Panc1 (cell line): ENCODE measurements at regions not wholly inside any gene's neighbourhood (a gene's known extent, or its start where the extent isn't known, plus 50 kb on each side); places are given as distances from the start of the nearest gene placed in this dataset.

Experiments used
- ATAC-seq: fragments of 200-7000 bp; cut with Tn5 transposase; 2 replicates; pipeline ENCODE4 v1.9.1; 2020; ENCODE audit warnings: mild to moderate bottlenecking, moderate library complexity
- BruUV-seq: library from RNA; stranded (reverse); fragments of 400-500 nt; replicated peaks from 2 replicates; lab custom pipeline; 2021; lab: Mats Ljungman, UMichigan
- CTCF ChIA-PET: fragments of 300-600 bp; sonication (Branson Sonifier 250); formaldehyde crosslinking; loops from one replicate; lab custom pipeline; 2022; ENCODE audit warnings: antibody characterized with exemption; lab: Charles Lee
- POLR2A ChIA-PET: fragments of 300-600 bp; sonication (Branson Sonifier 250); formaldehyde crosslinking; loops from one replicate; lab custom pipeline; 2022; ENCODE audit warnings: antibody characterized with exemption; lab: Charles Lee
- DNase-seq: peaks from one replicate; pipeline ENCODE4 v3.0.0-alpha.2; 2010; ENCODE audit warnings: low read depth, low spot score
- H3K27ac ChIP-seq: 2 replicates; pipeline ENCODE4 v1.5.1; 2011; ENCODE audit warnings: mild to moderate bottlenecking, low read length, inconsistent platforms
- H3K27me3 ChIP-seq: fragments of 200-500 bp; sonication (Bioruptor generic); 2 replicates; pipeline ENCODE4 v1.6.0; 2014; ENCODE audit warnings: low read length, inconsistent platforms; ENCODE audit not compliant: control insufficient read depth, insufficient read depth
- H3K36me3 ChIP-seq: fragments of 200-500 bp; sonication (Bioruptor generic); 2 replicates; pipeline ENCODE4 v1.5.1; 2014; ENCODE audit warnings: inconsistent platforms, mild to moderate bottlenecking, low read length, moderate library complexity; ENCODE audit not compliant: control insufficient read depth, insufficient read depth
- H3K4me1 ChIP-seq: 2 replicates; pipeline ENCODE4 v1.5.1; 2011; ENCODE audit warnings: inconsistent platforms, mild to moderate bottlenecking, low read length, moderate library complexity; ENCODE audit not compliant: control insufficient read depth, insufficient read depth
- H3K4me3 ChIP-seq, 2 experiments: 2 replicates each; pipeline ENCODE4 v1.5.1; 2011 to 2012; ENCODE audit warnings: low read depth in 2 of 2, low read length in 2 of 2, mild to moderate bottlenecking in 2 of 2, inconsistent platforms in 1 of 2, moderate library complexity in 1 of 2
- H3K9me3 ChIP-seq: fragments of 200-500 bp; sonication (Bioruptor generic); 2 replicates; pipeline ENCODE4 v1.5.1; 2014; ENCODE audit warnings: low read depth, mild to moderate bottlenecking, inconsistent platforms, low read length, moderate library complexity; ENCODE audit not compliant: control insufficient read depth, insufficient read depth
- POLR2AphosphoS5 ChIP-seq: IDR thresholded peaks from 2 replicates; pipeline ENCODE4 v1.6.1; 2012; ENCODE audit warnings: mild to moderate bottlenecking, low read depth, low read length, moderate library complexity
- SIN3A ChIP-seq: IDR thresholded peaks from 2 replicates; pipeline ENCODE4 v1.6.1; 2012; ENCODE audit warnings: low read depth, mild to moderate bottlenecking, low read length, moderate library complexity, borderline replicate concordance; ENCODE audit not compliant: insufficient read depth
- TCF7L2 ChIP-seq: IDR thresholded peaks from 2 replicates; pipeline ENCODE4 v1.6.1; 2011; ENCODE audit warnings: mild to moderate bottlenecking, low read depth, low read length, inconsistent platforms
- in situ Hi-C: cut with HindIII; loops from 2 replicates; pipeline ENCODE4 v1.10.0; 2016; ENCODE audit warnings: low sequenced_read_pairs, low pct_unique_long_range_greater_than_20kb
- intact Hi-C: fragments of 100-400 bp; cut with micrococcal nuclease; formaldehyde crosslinking; loops from one replicate; pipeline ENCODE4 v1.10.0; 2022; ENCODE audit not compliant: unreplicated experiment
- TF ChIP-seq, protein P1 (sequence below), 2 experiments: IDR thresholded peaks; 2 replicates each; pipeline ENCODE4 v1.6.1; 2011 to 2012; ENCODE audit warnings: low read depth in 2 of 2, control low read depth in 1 of 2, low read length in 1 of 2, mild to moderate bottlenecking in 1 of 2, moderate library complexity in 1 of 2; ENCODE audit not compliant: insufficient read depth in 1 of 2
- TF ChIP-seq, protein P2 (sequence below): fragments of 450-650 bp; IDR thresholded peaks from 2 replicates; pipeline ENCODE4 v1.5.1; 2017; ENCODE audit warnings: mild to moderate bottlenecking

DNA sequence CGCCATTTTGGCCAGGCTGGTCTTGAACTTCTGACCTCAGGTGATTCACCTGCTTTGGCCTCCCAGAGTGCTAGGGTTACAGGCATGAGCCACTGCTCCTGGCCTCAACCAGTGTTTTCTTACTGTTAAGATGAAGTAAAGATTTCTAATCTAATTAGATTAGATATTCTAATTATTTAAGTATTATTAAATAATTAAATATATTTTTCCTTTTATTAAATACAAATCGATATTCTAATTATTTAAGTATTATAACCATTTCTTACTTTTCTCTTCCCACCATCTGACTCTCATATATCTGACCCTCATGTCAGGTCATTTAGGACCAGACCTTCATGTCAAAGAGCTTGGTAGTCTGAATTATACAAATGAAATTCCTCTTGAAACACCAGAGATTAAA lies 1291.9 kb upstream of the EPHA6 start:
- no TSS peak for BruUV-seq
- intact Hi-C loops (no loop called here), in situ Hi-C loops (no loop called here)
- H3K36me3 ChIP-seq = no peaks in the 10 kb centered on the region
- CTCF ChIA-PET = no interaction called here
- no peaks in the 10 kb centered on the region for H3K4me1 ChIP-seq
- no peaks in the 10 kb centered on the region for H3K27me3 ChIP-seq
- ATAC-seq (no peak), DNase-seq (no peak)
- TF ChIP-seq SIN3A = no peak
- no peak for TF ChIP-seq POLR2AphosphoS5
- TF ChIP-seq, protein P1, sequence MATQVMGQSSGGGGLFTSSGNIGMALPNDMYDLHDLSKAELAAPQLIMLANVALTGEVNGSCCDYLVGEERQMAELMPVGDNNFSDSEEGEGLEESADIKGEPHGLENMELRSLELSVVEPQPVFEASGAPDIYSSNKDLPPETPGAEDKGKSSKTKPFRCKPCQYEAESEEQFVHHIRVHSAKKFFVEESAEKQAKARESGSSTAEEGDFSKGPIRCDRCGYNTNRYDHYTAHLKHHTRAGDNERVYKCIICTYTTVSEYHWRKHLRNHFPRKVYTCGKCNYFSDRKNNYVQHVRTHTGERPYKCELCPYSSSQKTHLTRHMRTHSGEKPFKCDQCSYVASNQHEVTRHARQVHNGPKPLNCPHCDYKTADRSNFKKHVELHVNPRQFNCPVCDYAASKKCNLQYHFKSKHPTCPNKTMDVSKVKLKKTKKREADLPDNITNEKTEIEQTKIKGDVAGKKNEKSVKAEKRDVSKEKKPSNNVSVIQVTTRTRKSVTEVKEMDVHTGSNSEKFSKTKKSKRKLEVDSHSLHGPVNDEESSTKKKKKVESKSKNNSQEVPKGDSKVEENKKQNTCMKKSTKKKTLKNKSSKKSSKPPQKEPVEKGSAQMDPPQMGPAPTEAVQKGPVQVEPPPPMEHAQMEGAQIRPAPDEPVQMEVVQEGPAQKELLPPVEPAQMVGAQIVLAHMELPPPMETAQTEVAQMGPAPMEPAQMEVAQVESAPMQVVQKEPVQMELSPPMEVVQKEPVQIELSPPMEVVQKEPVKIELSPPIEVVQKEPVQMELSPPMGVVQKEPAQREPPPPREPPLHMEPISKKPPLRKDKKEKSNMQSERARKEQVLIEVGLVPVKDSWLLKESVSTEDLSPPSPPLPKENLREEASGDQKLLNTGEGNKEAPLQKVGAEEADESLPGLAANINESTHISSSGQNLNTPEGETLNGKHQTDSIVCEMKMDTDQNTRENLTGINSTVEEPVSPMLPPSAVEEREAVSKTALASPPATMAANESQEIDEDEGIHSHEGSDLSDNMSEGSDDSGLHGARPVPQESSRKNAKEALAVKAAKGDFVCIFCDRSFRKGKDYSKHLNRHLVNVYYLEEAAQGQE (IDR thresholded peaks at IDR 0.05; ENCODE audit: insufficient read depth in 1 of 2, low read depth in 2 of 2, low read length in 1 of 2) = no peak
- TF ChIP-seq, protein P2, sequence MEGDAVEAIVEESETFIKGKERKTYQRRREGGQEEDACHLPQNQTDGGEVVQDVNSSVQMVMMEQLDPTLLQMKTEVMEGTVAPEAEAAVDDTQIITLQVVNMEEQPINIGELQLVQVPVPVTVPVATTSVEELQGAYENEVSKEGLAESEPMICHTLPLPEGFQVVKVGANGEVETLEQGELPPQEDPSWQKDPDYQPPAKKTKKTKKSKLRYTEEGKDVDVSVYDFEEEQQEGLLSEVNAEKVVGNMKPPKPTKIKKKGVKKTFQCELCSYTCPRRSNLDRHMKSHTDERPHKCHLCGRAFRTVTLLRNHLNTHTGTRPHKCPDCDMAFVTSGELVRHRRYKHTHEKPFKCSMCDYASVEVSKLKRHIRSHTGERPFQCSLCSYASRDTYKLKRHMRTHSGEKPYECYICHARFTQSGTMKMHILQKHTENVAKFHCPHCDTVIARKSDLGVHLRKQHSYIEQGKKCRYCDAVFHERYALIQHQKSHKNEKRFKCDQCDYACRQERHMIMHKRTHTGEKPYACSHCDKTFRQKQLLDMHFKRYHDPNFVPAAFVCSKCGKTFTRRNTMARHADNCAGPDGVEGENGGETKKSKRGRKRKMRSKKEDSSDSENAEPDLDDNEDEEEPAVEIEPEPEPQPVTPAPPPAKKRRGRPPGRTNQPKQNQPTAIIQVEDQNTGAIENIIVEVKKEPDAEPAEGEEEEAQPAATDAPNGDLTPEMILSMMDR = no peak
- TF ChIP-seq TCF7L2 = no peak
- H3K27ac ChIP-seq = no peak overlapping the region
- POLR2A ChIA-PET = no interaction called here
- no peaks in the 10 kb centered on the region for H3K9me3 ChIP-seq
- H3K4me3 ChIP-seq = no peak overlapping the region

DNA sequence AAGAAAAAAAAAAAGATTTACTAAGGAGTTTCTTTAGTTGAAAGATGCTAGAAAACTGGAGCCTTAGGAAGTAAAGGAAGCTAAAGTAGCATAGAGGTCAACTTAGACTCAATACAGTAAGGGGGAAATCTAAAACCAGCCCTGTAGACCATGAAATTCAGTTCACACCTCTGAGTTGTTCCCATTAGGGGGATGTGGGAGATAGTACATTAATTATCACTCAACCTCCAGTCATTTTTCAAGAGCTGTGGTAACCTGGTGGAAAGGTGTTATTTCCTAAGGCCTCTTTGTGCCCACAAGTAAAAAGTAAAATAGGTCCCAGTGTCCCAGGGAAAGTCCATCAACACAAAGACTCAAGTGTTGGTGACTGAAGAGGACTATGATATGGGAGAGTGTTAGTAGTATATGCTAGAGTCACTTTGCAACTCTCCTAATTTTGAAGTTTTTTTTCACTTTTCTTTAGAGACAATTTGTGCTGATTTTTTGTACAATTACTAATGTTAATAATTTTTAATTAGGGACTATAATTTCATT lies 1274.4 kb upstream of the EPHA6 start:
- no TSS peak for BruUV-seq

More for the DNA sequence above, 1274.4 kb upstream of the EPHA6 start:
- ChIA-PET CTCF (no interaction called here), POLR2A (no interaction called here)
- in situ Hi-C loops = no loop called here
- Histone ChIP-seq H3K4me3 (no peak overlapping the region), H3K9me3 (no peaks in the 10 kb centered on the region), H3K27ac (no peak overlapping the region), H3K27me3 (no peaks in the 10 kb centered on the region), H3K36me3 (no peaks in the 10 kb centered on the region), H3K4me1 (no peaks in the 10 kb centered on the region)
- ATAC-seq (no peak), DNase-seq (no peak)
- intact Hi-C loops = no loop called here
- TF ChIP-seq TCF7L2 = no peak
- TF ChIP-seq, protein P1 (IDR thresholded peaks at IDR 0.05; ENCODE audit: insufficient read depth in 1 of 2, low read depth in 2 of 2, low read length in 1 of 2) = no peak
- TF ChIP-seq, protein P2 = no peak
- no peak for TF ChIP-seq POLR2AphosphoS5
- no peak for TF ChIP-seq SIN3A
